Middle frontal gyrus (tissue), 1 donor: ENCODE measurements at regions not wholly inside any gene's neighbourhood (a gene's known extent, or its start where the extent isn't known, plus 50 kb on each side); places are given as distances from the start of the nearest gene placed in this dataset.
"Not testable (repeated sequence)": the region's sequence is repeated elsewhere in the genome, so short reads cannot be mapped to it uniquely, and the experiment has no call there.

Experiments
- DNase-seq: peaks from one replicate; pipeline ENCODE4 v3.0.0-alpha.2; 2015; ENCODE audit warnings: low spot score; ENCODE audit errors: extremely low spot score

GRCh38 chr5:104556957-104557356, 994.4 kb upstream of the NUDT12 start:
- no peak for DNase-seq

- DNase-seq, result no peak
Measured at GRCh38 chr5:104551628-104552027, 989.0 kb upstream of the NUDT12 start.

GRCh38 chr5:104546871-104547270, 984.3 kb upstream of the NUDT12 start:
- not testable (repeated sequence) for DNase-seq

GRCh38 chr5:104541141-104541785, 978.7 kb upstream of the NUDT12 start:
- DNase-seq, result no peak

GRCh38 chr5:104540448-104540847, 977.9 kb upstream of the NUDT12 start:
- DNase-seq, result no peak

- DNase-seq, result no peak
Measured at GRCh38 chr5:104539618-104540350, 977.2 kb upstream of the NUDT12 start.

- DNase-seq, result no peak
Measured at GRCh38 chr5:104538734-104539133, 976.1 kb upstream of the NUDT12 start.

- no peak for DNase-seq
Measured at GRCh38 chr5:104533498-104533897, 970.9 kb upstream of the NUDT12 start.

GRCh38 chr5:104526866-104527265, 964.3 kb upstream of the NUDT12 start:
- DNase-seq, result no peak

- no peak for DNase-seq
Measured at GRCh38 chr5:104513640-104514072, 951.1 kb upstream of the NUDT12 start.

GRCh38 chr5:104513121-104513602, 950.6 kb upstream of the NUDT12 start:
- DNase-seq, result no peak

GRCh38 chr5:104512063-104512825, 949.7 kb upstream of the NUDT12 start:
- no peak for DNase-seq

GRCh38 chr5:104498281-104498680, 935.7 kb upstream of the NUDT12 start:
- DNase-seq, result no peak

GRCh38 chr5:104494083-104494482, 931.5 kb upstream of the NUDT12 start:
- no peak for DNase-seq

- no peak for DNase-seq
Measured at GRCh38 chr5:104472811-104473210, 910.2 kb upstream of the NUDT12 start.

- DNase-seq, result no peak
Measured at GRCh38 chr5:104456122-104456521, 893.5 kb upstream of the NUDT12 start.

- DNase-seq, result no peak
Measured at GRCh38 chr5:104452550-104452949, 890.0 kb upstream of the NUDT12 start.

- DNase-seq, result not testable (repeated sequence)
Measured at GRCh38 chr5:104451911-104452310, 889.3 kb upstream of the NUDT12 start.

GRCh38 chr5:104444656-104445055, 882.1 kb upstream of the NUDT12 start:
- DNase-seq, result no peak

- no peak for DNase-seq
Measured at GRCh38 chr5:104443706-104444105, 881.1 kb upstream of the NUDT12 start.

GRCh38 chr5:104431981-104432380, 869.4 kb upstream of the NUDT12 start:
- no peak for DNase-seq

- no peak for DNase-seq
Measured at GRCh38 chr5:104431002-104431620, 868.5 kb upstream of the NUDT12 start.
